H1 (cell line): ENCODE measurements at regions not wholly inside any gene's neighbourhood (a gene's known extent, or its start where the extent isn't known, plus 50 kb on each side); places are given as distances from the start of the nearest gene placed in this dataset.

Source experiments
- CTCF ChIA-PET: fragments of 300-600 bp; sonication (Branson Sonifier 250); formaldehyde crosslinking; loops from one replicate; lab custom pipeline; 2021; ENCODE audit not compliant: partially characterized antibody; lab: Charles Lee
- POLR2A ChIA-PET: fragments of 300-600 bp; sonication (Branson Sonifier 250); formaldehyde crosslinking; loops from one replicate; lab custom pipeline; 2021; ENCODE audit warnings: inconsistent platforms; ENCODE audit not compliant: partially characterized antibody; lab: Charles Lee
- DNase-seq, 2 experiments: peaks; one replicate each; pipeline versions ENCODE4 v3.0.0 to v3.0.0-alpha.2; 2010 to 2022; ENCODE audit warnings: low spot score in 2 of 2, low read depth in 1 of 2, mixed read lengths in 1 of 2
- FAIRE-seq: peaks from 2 replicates; lab custom pipeline; 2011; peaks lifted over from hg19 to GRCh38; lab: Jason Lieb, UNC
- H2AFZ ChIP-seq: 2 replicates; pipeline ENCODE4 v1.8.1; 2012; ENCODE audit warnings: low read length, inconsistent platforms
- H2AK5ac ChIP-seq: 2 replicates; pipeline ENCODE4 v1.6.1; 2013; ENCODE audit warnings: low read depth, low read length
- H2BK120ac ChIP-seq: replicated peaks from 2 replicates; pipeline ENCODE3; 2013; ENCODE audit warnings: low read depth, low read length, inconsistent platforms
- H2BK12ac ChIP-seq: 2 replicates; pipeline ENCODE4 v1.6.1; 2013; ENCODE audit warnings: low read depth, low read length
- H2BK15ac ChIP-seq: 2 replicates; pipeline ENCODE4 v1.6.1; 2013; ENCODE audit warnings: low read length
- H2BK20ac ChIP-seq: 2 replicates; pipeline ENCODE4 v1.6.1; 2013; ENCODE audit warnings: low read length
- H2BK5ac ChIP-seq: 2 replicates; pipeline ENCODE4 v1.6.1; 2013; ENCODE audit warnings: low read depth, low read length
- H3K14ac ChIP-seq: 2 replicates; pipeline ENCODE4 v1.6.1; 2013; ENCODE audit warnings: inconsistent platforms; ENCODE audit not compliant: insufficient read length
- H3K18ac ChIP-seq: 2 replicates; pipeline ENCODE4 v1.6.1; 2013; ENCODE audit warnings: low read length; ENCODE audit errors: extremely low read depth
- H3K23ac ChIP-seq: 2 replicates; pipeline ENCODE4 v1.6.1; 2013; ENCODE audit warnings: inconsistent platforms; ENCODE audit not compliant: insufficient read length
- H3K23me2 ChIP-seq: 2 replicates; pipeline ENCODE4 v1.6.1; 2013; ENCODE audit warnings: low read depth, low read length
- H3K27ac ChIP-seq: 2 replicates; pipeline ENCODE4 v1.6.1; 2011; ENCODE audit warnings: low read depth, low read length, inconsistent platforms
- H3K27me3 ChIP-seq, 4 experiments: replicated peaks in 1 of 4; 1 replicate in 1 of 4; 2 replicates in 3 of 4; pipeline versions ENCODE4 v1.6.1 to v1.8.1; 2011 to 2013; ENCODE audit warnings: low read length in 3 of 4, mild to moderate bottlenecking in 3 of 4, inconsistent platforms in 2 of 4, mixed read lengths in 2 of 4, moderate library complexity in 1 of 4; ENCODE audit not compliant: control insufficient read depth in 3 of 4, insufficient read depth in 3 of 4; ENCODE audit errors: extremely low read depth in 1 of 4
- H3K36me3 ChIP-seq, 4 experiments: 2 replicates each; pipeline versions ENCODE4 v1.6.1 to v1.8.1; 2011 to 2013; ENCODE audit warnings: mild to moderate bottlenecking in 4 of 4, low read length in 3 of 4, moderate library complexity in 2 of 4, control low read depth in 1 of 4, inconsistent platforms in 1 of 4; ENCODE audit not compliant: insufficient read depth in 4 of 4, control insufficient read depth in 2 of 4
- H3K4ac ChIP-seq: replicated peaks from 2 replicates; pipeline ENCODE3; 2013; ENCODE audit warnings: low read length, low read depth, mixed read lengths, inconsistent platforms; ENCODE audit not compliant: insufficient read length
- H3K4me1 ChIP-seq, 4 experiments: replicated peaks in 1 of 4; 1 replicate in 1 of 4; 2 replicates in 3 of 4; pipeline versions ENCODE4 v1.6.1 to v1.8.1; 2011 to 2013; ENCODE audit warnings: low read length in 3 of 4, inconsistent platforms in 2 of 4, mixed read lengths in 1 of 4; ENCODE audit not compliant: insufficient read depth in 4 of 4, control insufficient read depth in 3 of 4
- H3K4me2 ChIP-seq, 2 experiments: 2 replicates each; pipeline versions ENCODE4 v1.6.1 to v1.8.1; 2011 to 2013; ENCODE audit warnings: low read depth in 2 of 2, low read length in 2 of 2, control low read depth in 1 of 2, inconsistent platforms in 1 of 2, mild to moderate bottlenecking in 1 of 2; ENCODE audit not compliant: insufficient read depth in 1 of 2
- H3K4me3 ChIP-seq, 4 experiments: fragments of 200-600, 300-600 bp in 1 of 4; sonication (generic), shearing (Covaris generic), sonication (Bioruptor Twin) in 1 of 4; 2 replicates each; pipeline versions ENCODE4 v1.5.1 to v1.8.1; 2011 to 2016; ENCODE audit warnings: low read length in 4 of 4, low read depth in 3 of 4, control low read depth in 2 of 4, inconsistent platforms in 2 of 4, mild to moderate bottlenecking in 2 of 4, mixed read lengths in 1 of 4, moderate library complexity in 1 of 4; ENCODE audit not compliant: insufficient read depth in 2 of 4; ENCODE audit errors: extremely low read depth in 1 of 4
- H3K56ac ChIP-seq: replicated peaks from 2 replicates; pipeline ENCODE3; 2013; ENCODE audit warnings: low read depth, mild to moderate bottlenecking, mixed read lengths, low read length, inconsistent platforms; ENCODE audit not compliant: insufficient read length
- H3K79me1 ChIP-seq: 2 replicates; pipeline ENCODE4 v1.6.1; 2013; ENCODE audit warnings: low read depth, low read length, control low read depth
- H3K79me2 ChIP-seq, 2 experiments: 2 replicates each; pipeline versions ENCODE4 v1.6.1 to v1.8.1; 2012 to 2013; ENCODE audit warnings: low read length in 2 of 2, mild to moderate bottlenecking in 2 of 2, inconsistent platforms in 1 of 2; ENCODE audit not compliant: insufficient read depth in 2 of 2, control insufficient read depth in 1 of 2
- H3K9ac ChIP-seq, 4 experiments: replicated peaks in 1 of 4; 1 replicate in 1 of 4; 2 replicates in 3 of 4; pipeline versions ENCODE4 v1.6.1 to v1.8.1; 2011 to 2013; ENCODE audit warnings: low read depth in 3 of 4, low read length in 3 of 4, control low read depth in 2 of 4, mild to moderate bottlenecking in 2 of 4, moderate library complexity in 2 of 4, inconsistent platforms in 1 of 4; ENCODE audit errors: extremely low read depth in 1 of 4
- H3K9me3 ChIP-seq, 2 experiments: 2 replicates each; pipeline versions ENCODE4 v1.6.1 to v1.8.1; 2012 to 2013; ENCODE audit warnings: mild to moderate bottlenecking in 2 of 2, moderate library complexity in 2 of 2, control low read depth in 1 of 2, inconsistent platforms in 1 of 2, low read depth in 1 of 2, low read length in 1 of 2, mixed read lengths in 1 of 2; ENCODE audit not compliant: insufficient read depth in 2 of 2
- H4K20me1 ChIP-seq, 2 experiments: replicated peaks in 1 of 2; 2 replicates each; pipeline versions ENCODE3 to v1.8.1; 2011 to 2013; ENCODE audit warnings: inconsistent platforms in 2 of 2, low read length in 2 of 2, mild to moderate bottlenecking in 1 of 2; ENCODE audit not compliant: insufficient read depth in 2 of 2, control insufficient read depth in 1 of 2
- H4K5ac ChIP-seq: 2 replicates; pipeline ENCODE4 v1.6.1; 2013; ENCODE audit warnings: low read length, low read depth, mixed read lengths, inconsistent platforms; ENCODE audit not compliant: insufficient read length
- H4K8ac ChIP-seq: 2 replicates; pipeline ENCODE4 v1.8.0; 2013; ENCODE audit warnings: mild to moderate bottlenecking, moderate library complexity, low read length, inconsistent platforms; ENCODE audit not compliant: insufficient read depth; ENCODE audit errors: extremely low read depth
- H4K91ac ChIP-seq: replicated peaks from 2 replicates; pipeline ENCODE3; 2013; ENCODE audit warnings: low read length, mixed read lengths, inconsistent platforms; ENCODE audit not compliant: insufficient read length
- CBX8 ChIP-seq: fragments of 300-800, 300-1000 bp; sonication (generic); IDR thresholded peaks from 2 replicates; pipeline ENCODE4 v1.7.1; 2016; ENCODE audit warnings: low read depth, low read length, borderline replicate concordance
- CEBPB ChIP-seq: IDR thresholded peaks from 2 replicates; pipeline ENCODE4 v1.6.1; 2012; ENCODE audit warnings: low read depth, low read length
- CTCF ChIP-seq, 3 experiments: IDR thresholded peaks; 1 replicate in 2 of 3; 2 replicates in 1 of 3; pipeline versions ENCODE4 v1.5.1 to v1.6.1; 2011; ENCODE audit warnings: low read length in 3 of 3, mild to moderate bottlenecking in 3 of 3, inconsistent platforms in 2 of 3, low read depth in 1 of 3, moderate library complexity in 1 of 3; ENCODE audit not compliant: insufficient read depth in 1 of 3; ENCODE audit errors: control extremely low read depth in 1 of 3
- KDM5A ChIP-seq: fragments of 200-600 bp; IDR thresholded peaks from 2 replicates; pipeline ENCODE4 v1.7.1; 2012; ENCODE audit warnings: mild to moderate bottlenecking, low read length, inconsistent platforms, mixed read lengths
- RBBP5 ChIP-seq: IDR thresholded peaks from 2 replicates; pipeline ENCODE4 v1.7.1; 2012; ENCODE audit warnings: low read depth, mild to moderate bottlenecking, inconsistent platforms, low read length, moderate library complexity, borderline replicate concordance
- RFX5 ChIP-seq: IDR thresholded peaks from 2 replicates; pipeline ENCODE4 v1.6.1; 2011; ENCODE audit warnings: low read depth, low read length, improper control_type of control experiment, borderline replicate concordance
- SIN3A ChIP-seq, 2 experiments: IDR thresholded peaks in 1 of 2; conservative IDR thresholded peaks in 1 of 2; 2 replicates each; pipeline ENCODE4 v1.6.1; 2011 to 2012; ENCODE audit warnings: low read length in 2 of 2, improper control_type of control experiment in 1 of 2, low read depth in 1 of 2, mild to moderate bottlenecking in 1 of 2
- SP1 ChIP-seq: IDR thresholded peaks from 2 replicates; pipeline ENCODE4 v1.6.1; 2011; ENCODE audit warnings: low read depth, low read length
- TAF7 ChIP-seq: optimal IDR thresholded peaks from 2 replicates; pipeline ENCODE3; 2011; ENCODE audit warnings: low read depth, mild to moderate bottlenecking, inconsistent platforms, low read length, moderate library complexity, borderline replicate concordance
- USF2 ChIP-seq: IDR thresholded peaks from 2 replicates; pipeline ENCODE4 v1.6.1; 2011; ENCODE audit warnings: low read length, improper control_type of control experiment
- YY1 ChIP-seq: IDR thresholded peaks from 2 replicates; pipeline ENCODE4 v1.6.1; 2011; ENCODE audit warnings: low read depth, mild to moderate bottlenecking, low read length
- WGBS, 2 experiments: shearing (Covaris generic) in 1 of 2; methylation state at CpG; one replicate each; pipeline versions ENCODE4 v1.1.6 to v1.1.7; 2013 to 2015; ENCODE audit warnings: low lambda C conversion rate in 2 of 2, mixed read lengths in 2 of 2, inconsistent platforms in 1 of 2, low coverage in 1 of 2, missing lambda C conversion rate in 1 of 2; ENCODE audit not compliant: insufficient replicate concordance in 2 of 2, insufficient coverage in 1 of 2, insufficient read length in 1 of 2; ENCODE audit errors: extremely low coverage in 1 of 2, missing lambda C conversion rate in 1 of 2; 5-methylcytosine and 5-hydroxymethylcytosine counted together

GRCh38 chr14:97993508-97994019, 1196.4 kb downstream of the VRK1 start:
- Histone ChIP-seq H3K4me2 (no peak overlapping the region), H4K20me1 (no peaks in the 10 kb centered on the region), H3K36me3 (no peaks in the 10 kb centered on the region; a peak in 1 of 8 replicates), H3K56ac (no peak overlapping the region), H3K79me2 (no peaks in the 10 kb centered on the region), H2AK5ac (no peak overlapping the region), H2BK15ac (no peak overlapping the region), H2BK120ac (no peak overlapping the region), H4K5ac (no peak overlapping the region), H3K14ac (no peak overlapping the region), H3K79me1 (no peaks in the 10 kb centered on the region), H2AFZ (no peak overlapping the region), H3K27me3 (no peaks in the 10 kb centered on the region), H3K4me1 (no peaks in the 10 kb centered on the region), H2BK5ac (no peak overlapping the region), H3K4ac (no peak overlapping the region), H3K4me3 (no peak overlapping the region), H4K91ac (no peak overlapping the region), H3K18ac (no peak overlapping the region), H3K27ac (no peak overlapping the region), H2BK12ac (no peak overlapping the region), H3K23me2 (no peaks in the 10 kb centered on the region), H3K9ac (no peak overlapping the region), H4K8ac (no peak overlapping the region), H3K23ac (no peak overlapping the region), H2BK20ac (no peak overlapping the region), H3K9me3 (no peaks in the 10 kb centered on the region)
- ChIA-PET POLR2A (no interaction called here), CTCF (no interaction called here)
- WGBS, 2 experiments = 92% methylated on average over 4 of the region's 4 CpGs; no CpG with 5 or more reads in 1 of the 2 experiments
- DNase-seq (no peak), FAIRE-seq (no peak)
- TF ChIP-seq SP1 (no peak), CEBPB (no peak), CBX8 (no peak), SIN3A (conservative IDR thresholded peaks at IDR 0.05 in 1 of 2, IDR thresholded peaks at IDR 0.05 in 1 of 2; ENCODE audit: low read depth in 1 of 2, low read length in 2 of 2) (no peak), TAF7 (no peak), RFX5 (no peak), RBBP5 (no peak), USF2 (no peak), YY1 (no peak), CTCF (IDR thresholded peaks at IDR 0.05; ENCODE audit: control extremely low read depth in 1 of 3, insufficient read depth in 1 of 3, low read depth in 1 of 3, low read length in 3 of 3) (no peak), KDM5A (no peak)
